ENCODE measurements at regions not wholly inside any gene's neighbourhood (a gene's known extent, or its start where the extent isn't known, plus 50 kb on each side); places are given as distances from the start of the nearest gene placed in this dataset.

GRCh38 chr7:136184719-136185118 is 207.6 kb upstream of the MTPN start:
- Histone ChIP-seq H3K9ac (ENCODE audit: low read length in 2 of 2) (no peak overlapping the region), H3K4me3 (ENCODE audit: low read length in 2 of 2) (no peak overlapping the region), H3K9me3 (ENCODE audit: control insufficient read depth in 2 of 2, low read length in 2 of 2) (no peaks in the 10 kb centered on the region), H3K27me3 (ENCODE audit: control insufficient read depth in 1 of 2, insufficient read depth in 2 of 2, low read length in 2 of 2) (no peaks in the 10 kb centered on the region), H3K27ac (ENCODE audit: low read length) (no peak overlapping the region), H3K36me3 (ENCODE audit: control insufficient read depth in 2 of 2, insufficient read depth in 2 of 2, low read length in 2 of 2) (no peaks in the 10 kb centered on the region), H3K4me1 (ENCODE audit: control insufficient read depth, insufficient read depth, low read length) (no peaks in the 10 kb centered on the region)

GRCh38 chr7:136183981-136184380 is 206.8 kb upstream of the MTPN start:
- Histone ChIP-seq H3K9ac (ENCODE audit: low read length in 2 of 2) (no peak overlapping the region), H3K9me3 (ENCODE audit: control insufficient read depth in 2 of 2, low read length in 2 of 2) (no peaks in the 10 kb centered on the region), H3K27ac (ENCODE audit: low read length) (no peak overlapping the region), H3K36me3 (ENCODE audit: control insufficient read depth in 2 of 2, insufficient read depth in 2 of 2, low read length in 2 of 2) (no peaks in the 10 kb centered on the region), H3K27me3 (ENCODE audit: control insufficient read depth in 1 of 2, insufficient read depth in 2 of 2, low read length in 2 of 2) (no peaks in the 10 kb centered on the region), H3K4me3 (ENCODE audit: low read length in 2 of 2) (no peak overlapping the region), H3K4me1 (ENCODE audit: control insufficient read depth, insufficient read depth, low read length) (no peaks in the 10 kb centered on the region)

- H3K36me3 ChIP-seq (ENCODE audit: control insufficient read depth in 2 of 2, insufficient read depth in 2 of 2, low read length in 2 of 2), result no peaks in the 10 kb centered on the region
- no peaks in the 10 kb centered on the region for H3K9me3 ChIP-seq (ENCODE audit: control insufficient read depth in 2 of 2, low read length in 2 of 2)
- no peak overlapping the region for H3K27ac ChIP-seq (ENCODE audit: low read length)
- H3K4me3 ChIP-seq (ENCODE audit: low read length in 2 of 2), result no peak overlapping the region
- no peaks in the 10 kb centered on the region for H3K27me3 ChIP-seq (ENCODE audit: control insufficient read depth in 1 of 2, insufficient read depth in 2 of 2, low read length in 2 of 2)
- H3K4me1 ChIP-seq (ENCODE audit: control insufficient read depth, insufficient read depth, low read length), result no peaks in the 10 kb centered on the region
- H3K9ac ChIP-seq (ENCODE audit: low read length in 2 of 2), result no peak overlapping the region
These were observed 203.8 kb upstream of the MTPN start for GRCh38 chr7:136180984-136181383.

- Histone ChIP-seq H3K27ac (ENCODE audit: low read length) (no peak overlapping the region), H3K4me3 (ENCODE audit: low read length in 2 of 2) (no peak overlapping the region), H3K9ac (ENCODE audit: low read length in 2 of 2) (no peak overlapping the region), H3K36me3 (ENCODE audit: control insufficient read depth in 2 of 2, insufficient read depth in 2 of 2, low read length in 2 of 2) (no peaks in the 10 kb centered on the region), H3K4me1 (ENCODE audit: control insufficient read depth, insufficient read depth, low read length) (no peaks in the 10 kb centered on the region), H3K27me3 (ENCODE audit: control insufficient read depth in 1 of 2, insufficient read depth in 2 of 2, low read length in 2 of 2) (no peaks in the 10 kb centered on the region), H3K9me3 (ENCODE audit: control insufficient read depth in 2 of 2, low read length in 2 of 2) (no peaks in the 10 kb centered on the region)
These were observed 202.9 kb upstream of the MTPN start for GRCh38 chr7:136179851-136180721.

GRCh38 chr7:136179154-136179553 is 202.0 kb upstream of the MTPN start:
- H3K9me3 ChIP-seq (ENCODE audit: control insufficient read depth in 2 of 2, low read length in 2 of 2), result no peaks in the 10 kb centered on the region
- H3K4me1 ChIP-seq (ENCODE audit: control insufficient read depth, insufficient read depth, low read length), result no peaks in the 10 kb centered on the region
- H3K27ac ChIP-seq (ENCODE audit: low read length), result no peak overlapping the region
- H3K36me3 ChIP-seq (ENCODE audit: control insufficient read depth in 2 of 2, insufficient read depth in 2 of 2, low read length in 2 of 2), result no peaks in the 10 kb centered on the region
- no peak overlapping the region for H3K4me3 ChIP-seq (ENCODE audit: low read length in 2 of 2)
- no peak overlapping the region for H3K9ac ChIP-seq (ENCODE audit: low read length in 2 of 2)
- no peaks in the 10 kb centered on the region for H3K27me3 ChIP-seq (ENCODE audit: control insufficient read depth in 1 of 2, insufficient read depth in 2 of 2, low read length in 2 of 2)

- no peaks in the 10 kb centered on the region for H3K36me3 ChIP-seq (ENCODE audit: control insufficient read depth in 2 of 2, insufficient read depth in 2 of 2, low read length in 2 of 2)
- no peak overlapping the region for H3K27ac ChIP-seq (ENCODE audit: low read length)
- H3K4me3 ChIP-seq (ENCODE audit: low read length in 2 of 2), result no peak overlapping the region
- H3K4me1 ChIP-seq (ENCODE audit: control insufficient read depth, insufficient read depth, low read length), result no peaks in the 10 kb centered on the region
- H3K27me3 ChIP-seq (ENCODE audit: control insufficient read depth in 1 of 2, insufficient read depth in 2 of 2, low read length in 2 of 2), result no peaks in the 10 kb centered on the region
- no peak overlapping the region for H3K9ac ChIP-seq (ENCODE audit: low read length in 2 of 2)
- no peaks in the 10 kb centered on the region for H3K9me3 ChIP-seq (ENCODE audit: control insufficient read depth in 2 of 2, low read length in 2 of 2)
These were observed 197.4 kb upstream of the MTPN start for GRCh38 chr7:136174477-136175125.

GRCh38 chr7:136173874-136174273 is 196.7 kb upstream of the MTPN start:
- Histone ChIP-seq H3K27ac (ENCODE audit: low read length) (no peak overlapping the region), H3K4me3 (ENCODE audit: low read length in 2 of 2) (no peak overlapping the region), H3K9me3 (ENCODE audit: control insufficient read depth in 2 of 2, low read length in 2 of 2) (no peaks in the 10 kb centered on the region), H3K9ac (ENCODE audit: low read length in 2 of 2) (no peak overlapping the region), H3K27me3 (ENCODE audit: control insufficient read depth in 1 of 2, insufficient read depth in 2 of 2, low read length in 2 of 2) (no peaks in the 10 kb centered on the region), H3K4me1 (ENCODE audit: control insufficient read depth, insufficient read depth, low read length) (peaks cover 4% of the 10 kb centered on the region), H3K36me3 (ENCODE audit: control insufficient read depth in 2 of 2, insufficient read depth in 2 of 2, low read length in 2 of 2) (no peaks in the 10 kb centered on the region)

- Histone ChIP-seq H3K27ac (ENCODE audit: low read length) (no peak overlapping the region), H3K4me3 (ENCODE audit: low read length in 2 of 2) (no peak overlapping the region), H3K27me3 (ENCODE audit: control insufficient read depth in 1 of 2, insufficient read depth in 2 of 2, low read length in 2 of 2) (no peaks in the 10 kb centered on the region), H3K4me1 (ENCODE audit: control insufficient read depth, insufficient read depth, low read length) (peaks cover 4% of the 10 kb centered on the region), H3K9me3 (ENCODE audit: control insufficient read depth in 2 of 2, low read length in 2 of 2) (no peaks in the 10 kb centered on the region), H3K9ac (ENCODE audit: low read length in 2 of 2) (no peak overlapping the region), H3K36me3 (ENCODE audit: control insufficient read depth in 2 of 2, insufficient read depth in 2 of 2, low read length in 2 of 2) (no peaks in the 10 kb centered on the region)
These were observed 194.1 kb upstream of the MTPN start for GRCh38 chr7:136171233-136171632.

- H3K4me3 ChIP-seq (ENCODE audit: low read length in 2 of 2), result no peak overlapping the region
- H3K9me3 ChIP-seq (ENCODE audit: control insufficient read depth in 2 of 2, low read length in 2 of 2), result no peaks in the 10 kb centered on the region
- no peak overlapping the region for H3K9ac ChIP-seq (ENCODE audit: low read length in 2 of 2)
- peaks cover 4% of the 10 kb centered on the region for H3K4me1 ChIP-seq (ENCODE audit: control insufficient read depth, insufficient read depth, low read length)
- no peak overlapping the region for H3K27ac ChIP-seq (ENCODE audit: low read length)
- H3K27me3 ChIP-seq (ENCODE audit: control insufficient read depth in 1 of 2, insufficient read depth in 2 of 2, low read length in 2 of 2), result no peaks in the 10 kb centered on the region
- H3K36me3 ChIP-seq (ENCODE audit: control insufficient read depth in 2 of 2, insufficient read depth in 2 of 2, low read length in 2 of 2), result no peaks in the 10 kb centered on the region
These were observed 191.7 kb upstream of the MTPN start for GRCh38 chr7:136168821-136169220.

GRCh38 chr7:136167991-136168390 is 190.8 kb upstream of the MTPN start:
- H3K4me1 ChIP-seq (ENCODE audit: control insufficient read depth, insufficient read depth, low read length), result peaks cover 4% of the 10 kb centered on the region
- H3K27me3 ChIP-seq (ENCODE audit: control insufficient read depth in 1 of 2, insufficient read depth in 2 of 2, low read length in 2 of 2), result no peaks in the 10 kb centered on the region
- H3K9me3 ChIP-seq (ENCODE audit: control insufficient read depth in 2 of 2, low read length in 2 of 2), result no peaks in the 10 kb centered on the region
- no peak overlapping the region for H3K27ac ChIP-seq (ENCODE audit: low read length)
- H3K36me3 ChIP-seq (ENCODE audit: control insufficient read depth in 2 of 2, insufficient read depth in 2 of 2, low read length in 2 of 2), result no peaks in the 10 kb centered on the region
- H3K9ac ChIP-seq (ENCODE audit: low read length in 2 of 2), result no peak overlapping the region
- H3K4me3 ChIP-seq (ENCODE audit: low read length in 2 of 2), result no peak overlapping the region

- Histone ChIP-seq H3K27me3 (ENCODE audit: control insufficient read depth in 1 of 2, insufficient read depth in 2 of 2, low read length in 2 of 2) (no peaks in the 10 kb centered on the region), H3K4me1 (ENCODE audit: control insufficient read depth, insufficient read depth, low read length) (peaks cover 4% of the 10 kb centered on the region), H3K9ac (ENCODE audit: low read length in 2 of 2) (no peak overlapping the region), H3K27ac (ENCODE audit: low read length) (no peak overlapping the region), H3K36me3 (ENCODE audit: control insufficient read depth in 2 of 2, insufficient read depth in 2 of 2, low read length in 2 of 2) (no peaks in the 10 kb centered on the region), H3K9me3 (ENCODE audit: control insufficient read depth in 2 of 2, low read length in 2 of 2) (no peaks in the 10 kb centered on the region), H3K4me3 (ENCODE audit: low read length in 2 of 2) (no peak overlapping the region)
These were observed 189.4 kb upstream of the MTPN start for GRCh38 chr7:136166521-136166920.

Measured in stomach smooth muscle (tissue), 2 donors.